ENCODE measurements at regions not wholly inside any gene's neighbourhood (a gene's known extent, or its start where the extent isn't known, plus 50 kb on each side); places are given as distances from the start of the nearest gene placed in this dataset.

GRCh38 chr13:79267560-79267959 lies 138.5 kb downstream of the RBM26 start:
- no peak for DNase-seq
- POLR2A ChIA-PET = no interaction called here
- no peak for TF ChIP-seq EZH2 (IDR thresholded peaks at IDR 0.05; ENCODE audit: borderline replicate concordance, insufficient read depth, low read depth, low read length, poor library complexity, severe bottlenecking)
- TF ChIP-seq CTCF (IDR thresholded peaks at IDR 0.05) = no peak
- H3K4me1 ChIP-seq (ENCODE audit: control insufficient read depth in 2 of 2, insufficient read depth in 2 of 2, low read length in 2 of 2) = no peaks in the 10 kb centered on the region
- H3K9me3 ChIP-seq (ENCODE audit: control extremely low read depth in 1 of 3, control insufficient read depth in 2 of 3, insufficient read depth in 1 of 3, low read length in 2 of 3) = peaks cover 0 to 3% (median 2%) of the 10 kb centered on the region in 3 donors
- ATAC-seq (ENCODE audit: low read depth) = no peak
- H3K36me3 ChIP-seq (replicated peaks in 1 of 2; ENCODE audit: control extremely low read depth in 1 of 2, control insufficient read depth in 1 of 2, extremely low read depth in 1 of 2, insufficient read depth in 2 of 2, low read length in 1 of 2) = no peaks in the 10 kb centered on the region
- Mint-ChIP-seq H3K27me3 (peaks cover 8% of the 10 kb centered on the region), H3K4me3 (no peak overlapping the region), H3K9me3 (ENCODE audit: insufficient read depth) (peaks cover 3% of the 10 kb centered on the region), H3K4me1 (no peaks in the 10 kb centered on the region), H3K27ac (no peak overlapping the region)
- H3K4me2 ChIP-seq (replicated peaks; ENCODE audit: low read depth, low read length, poor library complexity, severe bottlenecking) = no peak overlapping the region
- H2AFZ ChIP-seq (ENCODE audit: insufficient read depth, low read depth, low read length, poor library complexity, severe bottlenecking) = no peak overlapping the region
- intact Hi-C loops (cut with micrococcal nuclease) = no loop called here
- CTCF ChIA-PET = no interaction called here
- H3K27me3 ChIP-seq (replicated peaks in 1 of 4; ENCODE audit: control extremely low read depth in 1 of 4, control insufficient read depth in 3 of 4, insufficient read depth in 4 of 4, low read length in 3 of 4) = peaks cover 0 to 6% (median 2%) of the 10 kb centered on the region in 4 experiments
- no peak overlapping the region for H3K27ac ChIP-seq (ENCODE audit: low read length in 2 of 2)
- H3K9ac ChIP-seq (ENCODE audit: low read length) = no peak overlapping the region
- H3K79me2 ChIP-seq (ENCODE audit: control insufficient read depth, insufficient read depth, low read length) = no peaks in the 10 kb centered on the region
- H3K4me3 ChIP-seq (ENCODE audit: control extremely low read depth in 1 of 5, extremely low read depth in 1 of 5, insufficient read depth in 1 of 5, low read depth in 2 of 5, low read length in 4 of 5) = no peak overlapping the region
- no peaks in the 10 kb centered on the region for H4K20me1 ChIP-seq (ENCODE audit: control insufficient read depth, insufficient read depth, low read length, poor library complexity, severe bottlenecking)

GRCh38 chr13:79258489-79258888 lies 147.6 kb downstream of the RBM26 start:
- no peak for ATAC-seq (ENCODE audit: low read depth)
- no peaks in the 10 kb centered on the region for H3K27me3 ChIP-seq (replicated peaks in 1 of 4; ENCODE audit: control extremely low read depth in 1 of 4, control insufficient read depth in 3 of 4, insufficient read depth in 4 of 4, low read length in 3 of 4)
- no peaks in the 10 kb centered on the region for H3K4me1 Mint-ChIP-seq
- ChIA-PET POLR2A (no interaction called here), CTCF (no interaction called here)
- WGBS (ENCODE audit: insufficient coverage) = 29% methylated on average over 1 of the region's 3 CpGs
- H3K9ac ChIP-seq (ENCODE audit: low read length) = no peak overlapping the region
- intact Hi-C loops (cut with micrococcal nuclease) = loop anchor here (10.0 kb wide), 1 partner anchor 364 kb away; no protein-coding TSS in a partner anchor
- no peak overlapping the region for H3K4me3 ChIP-seq (ENCODE audit: control extremely low read depth in 1 of 5, extremely low read depth in 1 of 5, insufficient read depth in 1 of 5, low read depth in 2 of 5, low read length in 4 of 5)
- TF ChIP-seq CTCF (IDR thresholded peaks at IDR 0.05) = no peak
- TF ChIP-seq EZH2 (IDR thresholded peaks at IDR 0.05; ENCODE audit: borderline replicate concordance, insufficient read depth, low read depth, low read length, poor library complexity, severe bottlenecking) = no peak
- H2AFZ ChIP-seq (ENCODE audit: insufficient read depth, low read depth, low read length, poor library complexity, severe bottlenecking) = no peak overlapping the region
- no peaks in the 10 kb centered on the region for H3K36me3 ChIP-seq (replicated peaks in 1 of 2; ENCODE audit: control extremely low read depth in 1 of 2, control insufficient read depth in 1 of 2, extremely low read depth in 1 of 2, insufficient read depth in 2 of 2, low read length in 1 of 2)
- H3K27ac ChIP-seq (ENCODE audit: low read length in 2 of 2) = no peak overlapping the region
- H3K27me3 Mint-ChIP-seq = no peaks in the 10 kb centered on the region
- no peaks in the 10 kb centered on the region for H3K79me2 ChIP-seq (ENCODE audit: control insufficient read depth, insufficient read depth, low read length)
- H3K4me1 ChIP-seq (ENCODE audit: control insufficient read depth in 2 of 2, insufficient read depth in 2 of 2, low read length in 2 of 2) = no peaks in the 10 kb centered on the region
- H3K9me3 ChIP-seq (ENCODE audit: control extremely low read depth in 1 of 3, control insufficient read depth in 2 of 3, insufficient read depth in 1 of 3, low read length in 2 of 3) = peaks cover 0 to 2% (median 0%) of the 10 kb centered on the region in 3 donors
- H3K27ac Mint-ChIP-seq = no peak overlapping the region
- no peaks in the 10 kb centered on the region for H4K20me1 ChIP-seq (ENCODE audit: control insufficient read depth, insufficient read depth, low read length, poor library complexity, severe bottlenecking)
- DNase-seq = no peak
- no peak overlapping the region for H3K4me3 Mint-ChIP-seq
- no peaks in the 10 kb centered on the region for H3K9me3 Mint-ChIP-seq (ENCODE audit: insufficient read depth)
- H3K4me2 ChIP-seq (replicated peaks; ENCODE audit: low read depth, low read length, poor library complexity, severe bottlenecking) = no peak overlapping the region
